ENCODE measurements at regions not wholly inside any gene's neighbourhood (a gene's known extent, or its start where the extent isn't known, plus 50 kb on each side); places are given as distances from the start of the nearest gene placed in this dataset.

- peaks cover 30 to 35% of the 10 kb centered on the region in 2 donors for H3K4me1 ChIP-seq (ENCODE audit: control insufficient read depth in 1 of 2, insufficient read depth in 2 of 2, low read length in 2 of 2)
- no peak overlapping the region for H3K4me2 ChIP-seq (replicated peaks; ENCODE audit: extremely low read depth, low read length, poor library complexity, severe bottlenecking)
- H3K36me3 Mint-ChIP-seq = peaks cover 8 to 22% of the 10 kb centered on the region in 2 donors
- no peak for DNase-seq
- H2AFZ ChIP-seq (ENCODE audit: insufficient read depth, low read depth, low read length, poor library complexity, severe bottlenecking) = no peak overlapping the region
- no peak overlapping the region for H3K27ac Mint-ChIP-seq
- H3K4me3 Mint-ChIP-seq = no peak overlapping the region
- H3K4me3 ChIP-seq (replicated peaks in 1 of 3; ENCODE audit: low read depth in 2 of 3, low read length in 3 of 3) = no peak overlapping the region
- no peak overlapping the region for H3K9ac ChIP-seq (ENCODE audit: insufficient read depth, low read length, poor library complexity, severe bottlenecking)
- peaks cover 43% of the 10 kb centered on the region for H3K4me1 Mint-ChIP-seq
- no peaks in the 10 kb centered on the region for H3K9me3 ChIP-seq (replicated peaks in 1 of 2; ENCODE audit: control insufficient read depth in 1 of 2, insufficient read depth in 1 of 2, low read length in 2 of 2)
- H3K27me3 ChIP-seq (ENCODE audit: control insufficient read depth in 2 of 2, insufficient read depth in 2 of 2, low read length in 2 of 2) = no peaks in the 10 kb centered on the region
- H3K27me3 Mint-ChIP-seq (ENCODE audit: low read depth in 3 of 3) = no peaks in the 10 kb centered on the region
- peaks cover 0 to 2% (median 0%) of the 10 kb centered on the region in 7 donors for H3K9me3 Mint-ChIP-seq
- intact Hi-C loops (cut with micrococcal nuclease) = no loop called here
- no peaks in the 10 kb centered on the region for H4K20me1 ChIP-seq (ENCODE audit: insufficient read depth, low read length)
- no peak overlapping the region for H3K27ac ChIP-seq (ENCODE audit: low read depth in 1 of 2, low read length in 2 of 2)
- no CpG with 5 or more reads among the region's 2 CpGs for WGBS (ENCODE audit: insufficient coverage)
- no peak for TF ChIP-seq CTCF (IDR thresholded peaks at IDR 0.05)
- peaks cover 3% of the 10 kb centered on the region for H3K79me2 ChIP-seq (ENCODE audit: insufficient read depth, low read length)
- no peaks in the 10 kb centered on the region for H3K36me3 ChIP-seq (replicated peaks in 1 of 2; ENCODE audit: control insufficient read depth in 1 of 2, insufficient read depth in 2 of 2, low read length in 2 of 2)
These were observed 119.0 kb downstream of the ZFAND4 start for GRCh38 chr10:45553613-45554012.

DNA sequence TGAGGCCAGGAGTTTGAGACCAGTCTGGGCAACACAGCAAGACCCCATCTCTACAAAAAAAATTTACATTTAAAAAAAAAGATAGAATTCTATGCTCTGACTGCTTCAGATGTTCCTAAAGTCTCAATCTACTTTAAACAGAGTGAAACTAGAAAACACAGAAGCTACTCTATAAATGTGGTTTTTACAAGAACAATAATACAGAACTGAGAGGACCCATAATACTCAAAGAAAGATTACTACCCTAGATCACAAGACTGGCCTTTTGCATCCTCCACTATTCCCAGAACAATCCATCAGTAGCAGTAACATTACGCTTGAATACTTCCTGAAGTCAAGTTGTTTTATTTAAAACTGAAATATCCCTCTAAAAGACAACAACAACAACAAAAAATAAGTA lies 119.4 kb downstream of the ZFAND4 start:
- Histone ChIP-seq H3K4me2 (replicated peaks; ENCODE audit: extremely low read depth, low read length, poor library complexity, severe bottlenecking) (no peak overlapping the region), H3K36me3 (replicated peaks in 1 of 2; ENCODE audit: control insufficient read depth in 1 of 2, insufficient read depth in 2 of 2, low read length in 2 of 2) (no peaks in the 10 kb centered on the region), H3K27me3 (ENCODE audit: control insufficient read depth in 2 of 2, insufficient read depth in 2 of 2, low read length in 2 of 2) (no peaks in the 10 kb centered on the region), H3K4me3 (replicated peaks in 1 of 3; ENCODE audit: low read depth in 2 of 3, low read length in 3 of 3) (no peak overlapping the region), H3K27ac (ENCODE audit: low read depth in 1 of 2, low read length in 2 of 2) (no peak overlapping the region), H2AFZ (ENCODE audit: insufficient read depth, low read depth, low read length, poor library complexity, severe bottlenecking) (no peak overlapping the region), H3K9ac (ENCODE audit: insufficient read depth, low read length, poor library complexity, severe bottlenecking) (no peak overlapping the region), H3K4me1 (ENCODE audit: control insufficient read depth in 1 of 2, insufficient read depth in 2 of 2, low read length in 2 of 2) (peaks cover 25 to 30% of the 10 kb centered on the region in 2 donors), H3K9me3 (replicated peaks in 1 of 2; ENCODE audit: control insufficient read depth in 1 of 2, insufficient read depth in 1 of 2, low read length in 2 of 2) (no peaks in the 10 kb centered on the region), H3K79me2 (ENCODE audit: insufficient read depth, low read length) (peaks cover 3% of the 10 kb centered on the region), H4K20me1 (ENCODE audit: insufficient read depth, low read length) (no peaks in the 10 kb centered on the region)
- H3K27ac Mint-ChIP-seq = no peak overlapping the region
- no peak for DNase-seq
- H3K36me3 Mint-ChIP-seq = peaks cover 6 to 21% of the 10 kb centered on the region in 2 donors
- no peak overlapping the region for H3K4me3 Mint-ChIP-seq
- no CpG with 5 or more reads among the region's 1 CpG for WGBS (ENCODE audit: insufficient coverage)
- TF ChIP-seq CTCF (IDR thresholded peaks at IDR 0.05) = no peak
- peaks cover 39% of the 10 kb centered on the region for H3K4me1 Mint-ChIP-seq
- H3K27me3 Mint-ChIP-seq (ENCODE audit: low read depth in 3 of 3) = no peaks in the 10 kb centered on the region
- peaks cover 0 to 2% (median 0%) of the 10 kb centered on the region in 7 donors for H3K9me3 Mint-ChIP-seq
- intact Hi-C loops (cut with micrococcal nuclease) = no loop called here
